ENCODE measurements at regions not wholly inside any gene's neighbourhood (a gene's known extent, or its start where the extent isn't known, plus 50 kb on each side); places are given as distances from the start of the nearest gene placed in this dataset.

- TF ChIP-seq, protein P1, sequence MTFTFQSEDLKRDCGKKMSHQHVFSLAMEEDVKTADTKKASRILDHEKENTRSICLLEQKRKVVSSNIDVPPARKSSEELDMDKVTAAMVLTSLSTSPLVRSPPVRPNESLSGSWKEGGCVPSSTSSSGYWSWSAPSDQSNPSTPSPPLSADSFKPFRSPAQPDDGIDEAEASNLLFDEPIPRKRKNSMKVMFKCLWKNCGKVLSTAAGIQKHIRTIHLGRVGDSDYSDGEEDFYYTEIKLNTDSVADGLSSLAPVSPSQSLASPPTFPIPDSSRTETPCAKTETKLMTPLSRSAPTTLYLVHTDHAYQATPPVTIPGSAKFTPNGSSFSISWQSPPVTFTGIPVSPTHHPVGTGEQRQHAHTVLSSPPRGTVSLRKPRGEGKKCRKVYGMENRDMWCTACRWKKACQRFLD (CRISPR knock-in tag; IDR thresholded peaks at IDR 0.05; ENCODE audit: borderline replicate concordance), result no peak
- TF ChIP-seq ZNF451 (CRISPR knock-in tag; IDR thresholded peaks at IDR 0.05) (no peak), TFAP4 (IDR thresholded peaks at IDR 0.05; ENCODE audit: borderline replicate concordance, low read depth) (peak; percentile 85; the same call in 1 of the 2 replicates), SMARCC2 (IDR thresholded peaks at IDR 0.05) (no peak), AKAP8 (CRISPR knock-in tag; IDR thresholded peaks at IDR 0.05) (peak; percentile 71; the same call in 1 of the 2 replicates), ZNF710 (CRISPR knock-in tag; IDR thresholded peaks at IDR 0.05; ENCODE audit: borderline replicate concordance) (peak; percentile 92), MLLT10 (CRISPR knock-in tag; IDR thresholded peaks at IDR 0.05) (no peak), FOXP4 (CRISPR knock-in tag; IDR thresholded peaks at IDR 0.05) (peak; percentile 94), MZF1 (CRISPR knock-in tag; IDR thresholded peaks at IDR 0.05; ENCODE audit: borderline replicate concordance) (no peak), FOXC1 (CRISPR knock-in tag; IDR thresholded peaks at IDR 0.05; ENCODE audit: borderline replicate concordance) (no peak)
- TF ChIP-seq, protein P2, sequence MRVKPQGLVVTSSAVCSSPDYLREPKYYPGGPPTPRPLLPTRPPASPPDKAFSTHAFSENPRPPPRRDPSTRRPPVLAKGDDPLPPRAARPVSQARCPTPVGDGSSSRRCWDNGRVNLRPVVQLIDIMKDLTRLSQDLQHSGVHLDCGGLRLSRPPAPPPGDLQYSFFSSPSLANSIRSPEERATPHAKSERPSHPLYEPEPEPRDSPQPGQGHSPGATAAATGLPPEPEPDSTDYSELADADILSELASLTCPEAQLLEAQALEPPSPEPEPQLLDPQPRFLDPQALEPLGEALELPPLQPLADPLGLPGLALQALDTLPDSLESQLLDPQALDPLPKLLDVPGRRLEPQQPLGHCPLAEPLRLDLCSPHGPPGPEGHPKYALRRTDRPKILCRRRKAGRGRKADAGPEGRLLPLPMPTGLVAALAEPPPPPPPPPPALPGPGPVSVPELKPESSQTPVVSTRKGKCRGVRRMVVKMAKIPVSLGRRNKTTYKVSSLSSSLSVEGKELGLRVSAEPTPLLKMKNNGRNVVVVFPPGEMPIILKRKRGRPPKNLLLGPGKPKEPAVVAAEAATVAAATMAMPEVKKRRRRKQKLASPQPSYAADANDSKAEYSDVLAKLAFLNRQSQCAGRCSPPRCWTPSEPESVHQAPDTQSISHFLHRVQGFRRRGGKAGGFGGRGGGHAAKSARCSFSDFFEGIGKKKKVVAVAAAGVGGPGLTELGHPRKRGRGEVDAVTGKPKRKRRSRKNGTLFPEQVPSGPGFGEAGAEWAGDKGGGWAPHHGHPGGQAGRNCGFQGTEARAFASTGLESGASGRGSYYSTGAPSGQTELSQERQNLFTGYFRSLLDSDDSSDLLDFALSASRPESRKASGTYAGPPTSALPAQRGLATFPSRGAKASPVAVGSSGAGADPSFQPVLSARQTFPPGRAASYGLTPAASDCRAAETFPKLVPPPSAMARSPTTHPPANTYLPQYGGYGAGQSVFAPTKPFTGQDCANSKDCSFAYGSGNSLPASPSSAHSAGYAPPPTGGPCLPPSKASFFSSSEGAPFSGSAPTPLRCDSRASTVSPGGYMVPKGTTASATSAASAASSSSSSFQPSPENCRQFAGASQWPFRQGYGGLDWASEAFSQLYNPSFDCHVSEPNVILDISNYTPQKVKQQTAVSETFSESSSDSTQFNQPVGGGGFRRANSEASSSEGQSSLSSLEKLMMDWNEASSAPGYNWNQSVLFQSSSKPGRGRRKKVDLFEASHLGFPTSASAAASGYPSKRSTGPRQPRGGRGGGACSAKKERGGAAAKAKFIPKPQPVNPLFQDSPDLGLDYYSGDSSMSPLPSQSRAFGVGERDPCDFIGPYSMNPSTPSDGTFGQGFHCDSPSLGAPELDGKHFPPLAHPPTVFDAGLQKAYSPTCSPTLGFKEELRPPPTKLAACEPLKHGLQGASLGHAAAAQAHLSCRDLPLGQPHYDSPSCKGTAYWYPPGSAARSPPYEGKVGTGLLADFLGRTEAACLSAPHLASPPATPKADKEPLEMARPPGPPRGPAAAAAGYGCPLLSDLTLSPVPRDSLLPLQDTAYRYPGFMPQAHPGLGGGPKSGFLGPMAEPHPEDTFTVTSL (CRISPR knock-in tag; IDR thresholded peaks at IDR 0.05; ENCODE audit: borderline replicate concordance), result peak; percentile 92
- TF ChIP-seq, protein P3, sequence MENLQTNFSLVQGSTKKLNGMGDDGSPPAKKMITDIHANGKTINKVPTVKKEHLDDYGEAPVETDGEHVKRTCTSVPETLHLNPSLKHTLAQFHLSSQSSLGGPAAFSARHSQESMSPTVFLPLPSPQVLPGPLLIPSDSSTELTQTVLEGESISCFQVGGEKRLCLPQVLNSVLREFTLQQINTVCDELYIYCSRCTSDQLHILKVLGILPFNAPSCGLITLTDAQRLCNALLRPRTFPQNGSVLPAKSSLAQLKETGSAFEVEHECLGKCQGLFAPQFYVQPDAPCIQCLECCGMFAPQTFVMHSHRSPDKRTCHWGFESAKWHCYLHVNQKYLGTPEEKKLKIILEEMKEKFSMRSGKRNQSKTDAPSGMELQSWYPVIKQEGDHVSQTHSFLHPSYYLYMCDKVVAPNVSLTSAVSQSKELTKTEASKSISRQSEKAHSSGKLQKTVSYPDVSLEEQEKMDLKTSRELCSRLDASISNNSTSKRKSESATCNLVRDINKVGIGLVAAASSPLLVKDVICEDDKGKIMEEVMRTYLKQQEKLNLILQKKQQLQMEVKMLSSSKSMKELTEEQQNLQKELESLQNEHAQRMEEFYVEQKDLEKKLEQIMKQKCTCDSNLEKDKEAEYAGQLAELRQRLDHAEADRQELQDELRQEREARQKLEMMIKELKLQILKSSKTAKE (CRISPR knock-in tag; IDR thresholded peaks at IDR 0.05; ENCODE audit: borderline replicate concordance), result peak; percentile 99
These were observed 142.3 kb upstream of the PARP11 start (continued) for GRCh38 chr12:4015225-4016091.
